Activated CD8-positive, alpha-beta memory T cell treated with anti-CD3 and anti-CD28 coated beads, Interleukin-2, amount 50 U/mL, for 4 hours (primary cell): ENCODE measurements at regions not wholly inside any gene's neighbourhood (a gene's known extent, or its start where the extent isn't known, plus 50 kb on each side); places are given as distances from the start of the nearest gene placed in this dataset.
"Not testable (repeated sequence)": the region's sequence is repeated elsewhere in the genome, so short reads cannot be mapped to it uniquely, and the experiment has no call there.

Experiments
- DNase-seq: peaks from one replicate; pipeline ENCODE4 v3.0.0-alpha.2; 2020

DNA sequence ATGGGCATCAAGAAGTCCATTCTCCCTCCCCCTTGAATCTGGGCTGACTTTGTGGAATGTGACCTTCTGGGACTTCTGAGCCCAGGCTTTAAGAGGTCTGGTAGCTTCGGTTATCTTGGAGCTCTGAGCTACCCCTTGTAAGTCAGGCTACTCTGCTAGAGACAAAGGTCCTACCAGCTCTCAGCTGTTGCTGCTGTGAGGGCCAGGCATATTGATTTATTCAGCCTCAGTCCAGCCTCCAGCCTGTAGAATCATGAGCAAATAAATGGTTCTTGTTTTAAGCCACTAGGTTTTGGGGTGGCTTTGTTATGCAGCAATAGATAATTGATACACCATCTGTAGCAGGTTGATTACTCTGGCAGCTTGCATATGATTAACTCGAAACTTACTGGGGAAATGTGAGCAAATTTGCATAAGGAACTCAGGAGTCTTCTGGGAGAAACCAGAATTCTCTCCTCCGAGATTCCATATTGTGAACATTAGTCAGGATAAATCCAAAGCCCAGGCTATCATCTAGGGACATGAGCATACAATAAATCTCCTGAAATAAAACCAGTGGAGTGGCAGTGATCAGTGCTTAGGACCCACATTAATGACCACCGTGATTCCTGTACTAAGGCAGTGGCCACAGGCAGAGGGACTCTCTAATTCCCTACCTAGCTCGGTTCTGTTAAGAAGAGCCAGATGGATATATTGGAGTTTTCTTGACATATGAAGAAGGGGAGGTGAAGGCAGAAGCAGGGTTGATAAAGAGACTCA is 336.1 kb downstream of the CDC5L start:
- DNase-seq: no peak

DNA sequence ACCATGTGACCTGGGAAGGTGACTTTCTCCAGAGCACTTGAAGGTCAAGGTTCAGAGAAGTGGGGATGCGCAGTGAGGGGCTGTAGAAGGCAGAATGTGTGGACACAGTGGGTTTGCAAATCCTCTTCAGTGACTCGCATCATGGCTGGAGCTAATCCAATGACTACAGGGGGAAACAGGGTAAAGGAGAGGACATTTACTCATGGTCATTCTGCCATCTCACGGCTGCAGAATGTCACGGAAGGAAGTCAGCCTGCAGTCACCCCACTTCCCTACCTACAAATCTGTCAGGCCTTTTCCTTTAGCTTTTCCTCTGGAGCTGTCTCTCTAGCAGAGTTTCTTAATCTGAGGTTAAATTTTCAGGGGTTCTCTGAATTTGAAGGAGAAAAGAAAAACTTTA is 337.6 kb downstream of the CDC5L start:
- no peak for DNase-seq

GRCh38 chr6:44727651-44728630 is 340.4 kb downstream of the CDC5L start:
- DNase-seq: no peak

- DNase-seq: no peak
These were observed 343.4 kb downstream of the CDC5L start for GRCh38 chr6:44730771-44731391.

DNA sequence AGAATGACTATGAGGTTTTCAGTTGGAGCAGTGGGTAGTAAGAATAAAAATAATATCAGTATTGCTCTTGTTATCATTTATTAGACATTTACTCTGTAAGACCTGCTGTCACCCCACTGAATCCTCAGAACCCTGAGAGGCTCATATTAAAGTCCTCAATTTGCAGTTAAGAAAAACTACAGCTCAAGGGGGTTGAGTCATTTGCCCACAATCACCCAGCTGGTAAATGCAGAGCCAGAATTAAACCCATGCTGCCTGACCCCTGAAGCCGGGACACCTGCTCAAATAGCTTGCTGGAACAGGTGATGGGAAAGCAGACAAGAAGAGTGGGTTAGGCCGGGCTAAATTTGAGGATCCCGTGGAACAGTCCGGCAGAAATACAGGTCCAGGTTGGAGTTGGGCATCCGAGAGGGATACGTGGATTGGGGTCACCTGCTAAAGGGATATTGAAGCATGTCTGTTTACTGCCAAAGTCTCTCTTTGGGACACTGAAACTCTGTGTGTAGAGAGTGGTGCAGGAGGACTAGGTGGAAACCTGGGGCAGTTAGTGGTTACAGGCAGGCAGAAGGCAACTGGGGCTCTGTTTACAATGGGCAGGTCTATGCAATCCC is 344.1 kb downstream of the CDC5L start:
- no peak for DNase-seq

DNA sequence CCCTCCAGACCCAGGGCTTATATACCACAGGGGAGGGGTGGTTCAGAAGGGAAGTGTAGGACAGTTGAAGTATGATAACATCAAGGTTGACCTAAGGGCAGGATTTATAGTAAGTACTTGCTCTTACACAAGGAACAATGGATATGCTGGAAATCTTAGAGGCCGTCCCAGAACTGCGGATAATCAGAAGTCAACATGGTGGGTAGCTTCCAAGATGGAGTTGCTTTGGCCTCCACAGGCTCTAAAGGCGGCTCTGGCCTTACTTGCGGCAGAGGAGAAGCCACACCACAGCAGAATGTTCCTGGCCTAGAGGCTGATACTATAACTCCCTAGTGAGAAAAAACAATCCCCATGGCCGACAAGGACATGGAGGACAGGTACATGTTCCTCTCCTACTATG is 344.7 kb downstream of the CDC5L start:
- DNase-seq: no peak

DNA sequence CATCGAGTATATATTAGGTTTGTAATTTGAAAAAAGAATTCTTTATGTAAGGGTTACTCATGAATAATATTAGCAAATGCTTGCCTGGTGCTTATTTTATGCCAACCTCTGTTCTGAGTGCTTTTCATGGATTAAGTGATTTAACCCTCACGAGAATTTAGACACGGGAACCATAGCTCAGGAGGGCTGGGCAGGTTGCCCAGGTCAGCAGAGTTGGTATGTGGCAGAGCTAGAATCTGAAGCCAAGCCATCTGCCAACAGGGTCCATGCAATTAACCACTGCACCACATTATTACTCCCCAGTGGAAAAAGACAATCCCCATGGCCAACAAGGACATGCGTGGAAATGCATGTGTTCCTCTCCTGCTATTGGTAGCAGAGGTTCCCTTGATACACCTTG is 345.6 kb downstream of the CDC5L start:
- no peak for DNase-seq

DNA sequence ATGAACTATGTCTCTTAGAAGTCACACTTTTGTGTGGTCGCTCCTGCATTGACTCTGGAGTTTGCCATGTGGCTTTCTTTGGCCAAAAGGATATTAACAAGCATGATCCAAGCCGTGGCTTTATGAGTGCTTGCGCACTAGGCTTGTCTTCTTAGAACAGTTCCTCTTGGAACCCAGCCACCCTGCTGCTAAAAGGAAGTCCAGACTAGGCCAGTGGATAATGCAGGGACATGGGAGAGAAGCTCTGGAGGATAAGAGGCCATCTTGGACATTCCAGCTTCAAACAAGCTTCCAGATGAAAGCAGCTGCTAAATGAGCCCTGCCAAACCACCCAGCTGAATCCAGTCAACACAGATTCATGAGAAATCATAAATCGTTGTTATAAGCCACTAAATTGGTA is 346.4 kb downstream of the CDC5L start:
- no peak for DNase-seq

- no peak for DNase-seq
These were observed 347.6 kb downstream of the CDC5L start for GRCh38 chr6:44734886-44735629.

GRCh38 chr6:44735630-44735963 is 348.1 kb downstream of the CDC5L start:
- DNase-seq: no peak

DNA sequence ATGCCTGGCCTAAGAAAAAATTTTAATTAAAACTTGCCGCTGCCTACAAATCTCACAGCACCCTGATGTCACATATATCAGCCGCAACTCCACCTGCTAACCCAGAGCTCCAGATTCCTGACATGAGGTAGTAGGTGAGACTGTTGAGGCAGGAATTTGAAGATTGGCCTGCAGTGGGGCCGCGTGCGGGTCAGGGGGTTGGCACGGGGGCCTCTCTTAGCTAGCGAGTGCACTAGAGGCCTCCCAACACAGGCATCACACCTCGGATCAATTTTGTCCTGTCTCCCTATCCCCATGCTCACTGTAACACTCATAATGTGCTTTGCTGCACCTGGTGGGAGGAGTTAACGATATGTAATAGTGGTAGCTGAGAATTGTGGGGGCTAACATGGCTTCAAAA is 349.8 kb downstream of the CDC5L start:
- no peak for DNase-seq

DNA sequence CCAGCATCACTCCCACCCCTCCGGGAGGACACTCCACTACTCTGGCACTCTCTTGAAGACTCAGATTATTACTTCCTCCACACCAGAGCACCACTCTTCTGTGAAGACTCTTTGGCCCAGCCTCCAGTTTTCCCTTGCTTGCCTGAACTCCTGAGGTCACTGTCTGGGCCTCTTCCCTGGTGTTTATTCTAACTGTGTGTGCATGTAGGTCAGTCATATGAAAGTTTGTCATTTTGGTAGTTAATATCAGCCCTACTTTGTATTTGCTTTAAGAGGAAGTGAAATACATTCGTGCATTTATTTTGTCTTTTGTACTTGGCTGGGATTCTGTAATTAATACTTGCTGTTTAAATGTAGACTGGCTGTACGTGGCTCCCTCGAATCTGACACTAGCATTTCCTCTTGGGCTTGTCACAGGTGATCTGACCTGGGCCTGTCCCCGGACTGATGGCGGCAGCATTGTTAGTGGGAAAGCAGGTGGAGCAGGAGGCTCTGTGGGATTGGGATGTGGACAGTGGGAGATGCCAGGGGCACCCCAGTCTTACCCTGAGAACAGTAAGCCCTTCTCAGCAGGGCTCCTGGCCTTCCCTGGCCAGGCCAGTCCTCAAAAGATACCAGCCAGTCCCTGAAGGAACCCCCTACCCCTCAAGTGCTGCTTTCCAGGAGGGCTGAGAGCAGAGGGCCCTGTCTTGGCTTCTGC is 350.5 kb downstream of the CDC5L start:
- no peak for DNase-seq

DNA sequence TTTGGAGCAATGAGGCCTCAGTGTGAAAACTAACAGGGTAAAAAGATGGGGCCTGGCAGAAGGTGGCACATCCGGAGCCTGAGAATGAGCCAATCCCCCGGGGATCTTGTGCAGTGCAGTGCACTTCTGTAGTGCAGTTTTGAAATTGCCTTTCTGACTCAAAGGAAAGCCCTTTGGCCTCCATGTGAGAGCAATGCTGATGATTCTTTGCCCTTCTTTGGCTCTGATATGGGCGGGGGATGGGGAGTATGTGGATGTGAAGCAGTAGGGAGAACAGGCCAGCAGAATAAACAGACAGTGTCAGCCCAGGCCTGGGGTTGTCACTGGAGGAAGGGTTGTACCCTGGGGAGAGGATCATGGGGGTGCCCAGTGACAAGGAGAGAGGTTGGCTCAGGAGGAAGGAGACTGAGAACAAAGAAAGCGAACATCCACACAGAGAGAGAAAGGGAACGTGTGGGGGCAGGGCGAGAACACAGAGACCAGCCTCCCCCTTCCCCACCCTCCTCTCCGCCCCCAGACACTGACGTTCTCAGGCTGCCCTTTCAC is 351.2 kb downstream of the CDC5L start:
- DNase-seq: no peak

- no peak for DNase-seq
These were observed 351.7 kb downstream of the CDC5L start for GRCh38 chr6:44739181-44739580.

DNA sequence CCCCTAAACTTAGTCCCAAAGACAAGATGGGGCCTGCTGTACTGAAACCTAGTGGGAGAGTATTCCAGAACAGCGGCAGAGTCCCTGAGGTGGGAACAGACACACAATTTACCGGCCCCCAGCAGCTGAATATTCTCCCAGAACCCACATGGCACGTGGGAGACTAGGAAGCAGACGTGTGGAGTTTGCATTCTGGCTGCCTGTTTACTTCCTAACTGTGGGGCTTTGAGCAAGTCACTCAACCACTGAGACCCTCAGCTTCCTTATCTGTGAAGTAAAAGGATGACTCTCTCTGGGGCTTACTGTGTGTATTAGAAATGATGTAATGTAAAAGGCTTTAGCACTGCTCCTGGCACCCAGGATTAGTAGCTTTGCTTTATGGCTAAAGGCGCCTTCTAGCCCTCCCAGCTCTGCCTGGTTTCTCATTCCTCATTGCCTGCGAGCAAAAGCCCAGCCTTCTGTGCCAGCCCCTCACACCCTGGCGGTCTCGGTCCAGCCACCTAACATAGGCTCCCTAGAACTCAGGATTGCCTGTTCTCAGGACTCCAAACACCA is 353.1 kb downstream of the CDC5L start:
- no peak for DNase-seq

DNA sequence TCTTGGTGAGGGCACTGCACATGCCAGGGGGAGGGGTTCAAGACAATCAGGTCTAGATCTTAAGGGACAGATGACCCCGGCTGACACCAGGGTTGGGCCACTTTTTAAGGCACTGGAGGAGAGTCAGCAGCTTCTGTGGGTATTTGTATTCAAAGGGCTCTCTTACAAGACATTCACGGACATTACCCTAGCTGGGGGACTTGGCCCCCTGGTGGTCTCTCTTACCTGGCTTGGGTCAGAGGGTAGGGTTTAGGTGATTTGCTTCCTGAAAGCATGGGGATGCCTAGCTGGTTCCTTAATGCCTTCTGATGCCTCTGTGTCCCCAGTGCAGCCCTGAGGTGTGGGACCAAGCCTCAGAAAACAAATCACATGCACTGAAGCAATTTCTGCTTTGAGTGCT is 354.7 kb downstream of the CDC5L start:
- no peak for DNase-seq

GRCh38 chr6:44742828-44743372 is 355.4 kb downstream of the CDC5L start:
- DNase-seq: no peak

DNA sequence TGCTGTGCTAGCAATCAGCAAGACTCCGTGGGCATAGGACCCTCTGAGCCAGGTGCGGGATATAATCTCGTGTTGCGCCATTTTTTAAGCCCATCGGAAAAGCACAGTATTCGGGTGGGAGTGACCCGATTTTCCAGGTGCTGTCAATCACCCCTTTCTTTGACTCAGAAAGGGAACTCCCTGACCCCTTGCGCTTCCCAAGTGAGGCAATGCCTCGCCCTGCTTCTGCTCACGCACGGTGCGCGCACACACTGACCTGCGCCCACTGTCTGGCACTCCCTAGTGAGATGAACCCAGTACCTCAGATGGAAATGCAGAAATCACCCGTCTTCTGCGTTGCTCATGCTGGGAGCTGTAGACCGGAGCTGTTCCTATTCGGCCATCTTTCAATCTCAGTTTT is 372.6 kb downstream of the CDC5L start:
- DNase-seq: not testable (repeated sequence)

- DNase-seq: no peak
These were observed 373.5 kb downstream of the CDC5L start for GRCh38 chr6:44761046-44761445.

- DNase-seq: no peak
These were observed 375.0 kb downstream of the CDC5L start for GRCh38 chr6:44762496-44762895.
